ENCODE measurements at regions not wholly inside any gene's neighbourhood (a gene's known extent, or its start where the extent isn't known, plus 50 kb on each side); places are given as distances from the start of the nearest gene placed in this dataset.

- dilution Hi-C loops (cut with HindIII; ENCODE audit: low sequenced_read_pairs, unreplicated experiment): no loop called here
- no TSS peak for BruUV-seq (replicated peaks)
Observed at GRCh38 chr12:18868717-18869116, 130.8 kb downstream of the CAPZA3 start.

More at GRCh38 chr12:18868717-18869116, 130.8 kb downstream of the CAPZA3 start:
- no peak overlapping the region for H3K14ac ChIP-seq (replicated peaks; ENCODE audit: low read depth, low read length)
- no peak overlapping the region for H4K5ac ChIP-seq (ENCODE audit: low read depth, low read length)
- DNase-seq (peak; percentile 58), ATAC-seq (ENCODE audit: low read depth) (no peak)
- H4K20me1 ChIP-seq (ENCODE audit: insufficient read depth, low read length): no peaks in the 10 kb centered on the region
- H3K9ac ChIP-seq (ENCODE audit: low read depth, low read length): no peak overlapping the region
- no peak overlapping the region for H4K8ac ChIP-seq (ENCODE audit: low read depth in 2 of 2, low read length in 2 of 2)
- no peak overlapping the region for H3K4me3 ChIP-seq (ENCODE audit: insufficient read depth, low read depth, low read length)
- no peak overlapping the region for H2BK5ac ChIP-seq (ENCODE audit: low read depth, low read length, poor library complexity, severe bottlenecking)
- H3K4me2 ChIP-seq (ENCODE audit: low read depth, low read length): no peak overlapping the region
- no peak overlapping the region for H2AK5ac ChIP-seq (ENCODE audit: low read depth, low read length)
- H2BK20ac ChIP-seq (ENCODE audit: low read depth, low read length): no peak overlapping the region
- H2BK120ac ChIP-seq (ENCODE audit: low read depth, low read length): no peak overlapping the region
- H3K56ac ChIP-seq (ENCODE audit: extremely low read depth, insufficient read depth, low read length): no peak overlapping the region
- H3K9me3 ChIP-seq (ENCODE audit: control insufficient read depth, insufficient read depth, low read length): no peaks in the 10 kb centered on the region
- in situ Hi-C loops (cut with MboI; ENCODE audit: low sequenced_read_pairs) (loop anchor here (10.0 kb wide), 1 partner anchor 316 kb away; no protein-coding TSS in a partner anchor), intact Hi-C loops (cut with micrococcal nuclease) (loop anchor here (10.0 kb wide), 1 partner anchor 266 kb away; no protein-coding TSS in a partner anchor)
- H3K27ac ChIP-seq (ENCODE audit: insufficient read depth, low read length): no peak overlapping the region
- H3K4me1 ChIP-seq (ENCODE audit: control insufficient read depth, insufficient read depth, low read length): no peaks in the 10 kb centered on the region
- H3K27me3 ChIP-seq (ENCODE audit: control insufficient read depth, insufficient read depth, low read length): no peaks in the 10 kb centered on the region
- H2BK15ac ChIP-seq (ENCODE audit: low read depth, low read length): no peak overlapping the region
- H4K91ac ChIP-seq (ENCODE audit: insufficient read depth, low read depth, low read length): no peak overlapping the region
- H3K18ac ChIP-seq (ENCODE audit: low read depth, low read length): no peak overlapping the region
- WGBS, 2 experiments (ENCODE audit: extremely low coverage in 2 of 2, insufficient read length in 1 of 2): no CpG with 5 or more reads among the region's 2 CpGs
- ChIA-PET POLR2A (ENCODE audit: unreplicated experiment) (no interaction called here), CTCF (interaction anchor here (0.6 kb wide), 1 partner anchor 440 kb away, joined by 4 read pairs; no protein-coding TSS in a partner anchor)
- no peak for TF ChIP-seq POLR2A (IDR thresholded peaks at IDR 0.05; ENCODE audit: low read depth, low read length)
- no peak overlapping the region for H2AFZ ChIP-seq (replicated peaks; ENCODE audit: low read length, poor library complexity)
- H3K4ac ChIP-seq (ENCODE audit: low read depth, low read length): no peak overlapping the region
- 0 out of 2 replicates have a peak, but pooled peaks cover 2% of the 10 kb centered on the region for H3K9me1 ChIP-seq (ENCODE audit: insufficient read depth, low read length)
- H3K36me3 ChIP-seq (ENCODE audit: control insufficient read depth, insufficient read depth, low read length): no peaks in the 10 kb centered on the region
- H3K23ac ChIP-seq (ENCODE audit: low read depth, low read length): no peak overlapping the region
- no peak overlapping the region for H2AK9ac ChIP-seq (replicated peaks; ENCODE audit: low read depth, low read length, poor library complexity)
- no peaks in the 10 kb centered on the region for H3K79me1 ChIP-seq (ENCODE audit: low read depth in 1 of 2, low read length in 2 of 2)

All from IMR-90 (cell line).